ENCODE measurements at regions not wholly inside any gene's neighbourhood (a gene's known extent, or its start where the extent isn't known, plus 50 kb on each side); places are given as distances from the start of the nearest gene placed in this dataset.
"Not testable (repeated sequence)": the region's sequence is repeated elsewhere in the genome, so short reads cannot be mapped to it uniquely, and the experiment has no call there.

- Mint-ChIP-seq H3K4me1 (no peaks in the 10 kb centered on the region), H3K27ac (no peak overlapping the region), H3K4me3 (no peak overlapping the region), H3K36me3 (no peaks in the 10 kb centered on the region), H3K27me3 (peaks cover 0 to 9% of the 10 kb centered on the region in 2 donors), H3K9me3 (peaks cover 0 to 4% (median 0%) of the 10 kb centered on the region in 8 donors)
- Histone ChIP-seq H3K27me3 (ENCODE audit: insufficient read depth, low read length) (no peaks in the 10 kb centered on the region), H3K9me3 (ENCODE audit: control insufficient read depth in 1 of 2, low read length in 2 of 2) (no peaks in the 10 kb centered on the region), H3K36me3 (ENCODE audit: insufficient read depth, low read length) (no peaks in the 10 kb centered on the region), H3K4me1 (ENCODE audit: insufficient read depth, low read length) (no peaks in the 10 kb centered on the region), H3K27ac (ENCODE audit: low read depth, low read length) (no peak overlapping the region), H3K4me3 (ENCODE audit: low read length in 2 of 2) (no peak overlapping the region)
- no peak for DNase-seq
- intact Hi-C loops (cut with micrococcal nuclease): no loop called here
- POLR2A ChIA-PET (ENCODE audit: partially characterized antibody): no interaction called here
- CTCF ChIA-PET (ENCODE audit: partially characterized antibody): interaction anchor here (1.4 to 1.6 kb wide), 2 partner anchors 26 to 214 kb away, joined by 4 read pairs; no protein-coding TSS in a partner anchor
These were observed 73.3 kb upstream of the MAML3 start for GRCh38 chr4:140227286-140227685.

- Histone ChIP-seq H3K9me3 (ENCODE audit: control insufficient read depth in 1 of 2, low read length in 2 of 2) (no peaks in the 10 kb centered on the region), H3K27ac (ENCODE audit: low read depth, low read length) (no peak overlapping the region), H3K27me3 (ENCODE audit: insufficient read depth, low read length) (no peaks in the 10 kb centered on the region), H3K4me1 (ENCODE audit: insufficient read depth, low read length) (no peaks in the 10 kb centered on the region), H3K4me3 (ENCODE audit: low read length in 2 of 2) (no peak overlapping the region), H3K36me3 (ENCODE audit: insufficient read depth, low read length) (no peaks in the 10 kb centered on the region)
- ChIA-PET POLR2A (ENCODE audit: partially characterized antibody) (no interaction called here), CTCF (ENCODE audit: partially characterized antibody) (no interaction called here)
- intact Hi-C loops (cut with micrococcal nuclease): no loop called here
- H3K27ac Mint-ChIP-seq: no peak overlapping the region
- no peaks in the 10 kb centered on the region for H3K9me3 Mint-ChIP-seq
- H3K36me3 Mint-ChIP-seq: no peaks in the 10 kb centered on the region
- H3K4me3 Mint-ChIP-seq: no peak overlapping the region
- DNase-seq: no peak
- no peaks in the 10 kb centered on the region for H3K4me1 Mint-ChIP-seq
- peaks cover 3 to 5% of the 10 kb centered on the region in 2 donors for H3K27me3 Mint-ChIP-seq
These were observed 69.2 kb upstream of the MAML3 start for GRCh38 chr4:140223056-140223810.

GRCh38 chr4:140222171-140222570 lies 68.2 kb upstream of the MAML3 start:
- H3K9me3 ChIP-seq (ENCODE audit: control insufficient read depth in 1 of 2, low read length in 2 of 2): no peaks in the 10 kb centered on the region
- H3K36me3 ChIP-seq (ENCODE audit: insufficient read depth, low read length): no peaks in the 10 kb centered on the region
- Mint-ChIP-seq H3K4me1 (no peaks in the 10 kb centered on the region), H3K4me3 (no peak overlapping the region), H3K36me3 (no peaks in the 10 kb centered on the region), H3K27ac (no peak overlapping the region), H3K9me3 (no peaks in the 10 kb centered on the region), H3K27me3 (peaks cover 3 to 5% of the 10 kb centered on the region in 2 donors)
- intact Hi-C loops (cut with micrococcal nuclease): no loop called here
- CTCF ChIA-PET (ENCODE audit: partially characterized antibody): interaction anchor here (0.9 kb wide), 1 partner anchor 31 kb away, joined by 3 read pairs; no protein-coding TSS in a partner anchor
- no peaks in the 10 kb centered on the region for H3K4me1 ChIP-seq (ENCODE audit: insufficient read depth, low read length)
- no peak overlapping the region for H3K27ac ChIP-seq (ENCODE audit: low read depth, low read length)
- no peak for DNase-seq
- no peaks in the 10 kb centered on the region for H3K27me3 ChIP-seq (ENCODE audit: insufficient read depth, low read length)
- H3K4me3 ChIP-seq (ENCODE audit: low read length in 2 of 2): no peak overlapping the region
- POLR2A ChIA-PET (ENCODE audit: partially characterized antibody): no interaction called here

DNA sequence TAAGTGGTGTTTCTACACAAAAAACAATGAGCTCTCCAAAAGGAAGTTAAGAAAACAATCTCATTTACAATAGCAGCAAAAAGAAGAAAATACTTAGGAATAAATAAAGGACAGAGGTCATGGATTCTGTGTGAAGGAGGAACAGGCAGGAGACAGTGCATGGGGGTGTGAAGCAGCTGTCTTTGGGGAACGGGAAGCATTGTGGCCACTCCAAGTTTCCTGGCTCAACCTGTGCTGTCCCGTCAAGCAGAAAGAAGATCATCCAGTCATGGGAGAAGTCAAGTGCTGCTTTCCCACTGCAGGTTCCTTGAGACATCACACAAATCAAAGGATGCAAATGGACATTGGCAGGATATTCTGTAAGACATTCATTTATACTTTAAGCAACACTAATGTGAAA lies 66.1 kb upstream of the MAML3 start:
- intact Hi-C loops (cut with micrococcal nuclease): no loop called here
- H3K4me1 Mint-ChIP-seq: no peaks in the 10 kb centered on the region
- CTCF ChIA-PET (ENCODE audit: partially characterized antibody): no interaction called here

GRCh38 chr4:140219567-140219966 lies 65.6 kb upstream of the MAML3 start:
- no peaks in the 10 kb centered on the region for H3K36me3 ChIP-seq (ENCODE audit: insufficient read depth, low read length)
- Mint-ChIP-seq H3K36me3 (no peaks in the 10 kb centered on the region), H3K9me3 (no peaks in the 10 kb centered on the region), H3K27me3 (peaks cover 5 to 12% of the 10 kb centered on the region in 2 donors), H3K27ac (no peak overlapping the region), H3K4me3 (no peak overlapping the region), H3K4me1 (no peaks in the 10 kb centered on the region)
- no peak for DNase-seq
- ChIA-PET CTCF (ENCODE audit: partially characterized antibody) (no interaction called here), POLR2A (ENCODE audit: partially characterized antibody) (no interaction called here)
- H3K4me1 ChIP-seq (ENCODE audit: insufficient read depth, low read length): no peaks in the 10 kb centered on the region
- no peaks in the 10 kb centered on the region for H3K27me3 ChIP-seq (ENCODE audit: insufficient read depth, low read length)
- H3K4me3 ChIP-seq (ENCODE audit: low read length in 2 of 2): no peak overlapping the region
- no peaks in the 10 kb centered on the region for H3K9me3 ChIP-seq (ENCODE audit: control insufficient read depth in 1 of 2, low read length in 2 of 2)
- H3K27ac ChIP-seq (ENCODE audit: low read depth, low read length): no peak overlapping the region
- intact Hi-C loops (cut with micrococcal nuclease): no loop called here

More for the DNA sequence above, 66.1 kb upstream of the MAML3 start:
- no peaks in the 10 kb centered on the region for H3K9me3 ChIP-seq (ENCODE audit: control insufficient read depth in 1 of 2, low read length in 2 of 2)
- DNase-seq: no peak
- no peak overlapping the region for H3K4me3 ChIP-seq (ENCODE audit: low read length in 2 of 2)
- Mint-ChIP-seq H3K9me3 (no peaks in the 10 kb centered on the region), H3K36me3 (no peaks in the 10 kb centered on the region), H3K27me3 (peaks cover 5 to 7% of the 10 kb centered on the region in 2 donors), H3K4me3 (no peak overlapping the region), H3K27ac (peak overlapping the region in 2 of 7 donors; percentile 43 to 77)
- H3K27me3 ChIP-seq (ENCODE audit: insufficient read depth, low read length): no peaks in the 10 kb centered on the region
- no peak overlapping the region for H3K27ac ChIP-seq (ENCODE audit: low read depth, low read length)
- no peaks in the 10 kb centered on the region for H3K36me3 ChIP-seq (ENCODE audit: insufficient read depth, low read length)
- POLR2A ChIA-PET (ENCODE audit: partially characterized antibody): no interaction called here
- H3K4me1 ChIP-seq (ENCODE audit: insufficient read depth, low read length): no peaks in the 10 kb centered on the region

DNA sequence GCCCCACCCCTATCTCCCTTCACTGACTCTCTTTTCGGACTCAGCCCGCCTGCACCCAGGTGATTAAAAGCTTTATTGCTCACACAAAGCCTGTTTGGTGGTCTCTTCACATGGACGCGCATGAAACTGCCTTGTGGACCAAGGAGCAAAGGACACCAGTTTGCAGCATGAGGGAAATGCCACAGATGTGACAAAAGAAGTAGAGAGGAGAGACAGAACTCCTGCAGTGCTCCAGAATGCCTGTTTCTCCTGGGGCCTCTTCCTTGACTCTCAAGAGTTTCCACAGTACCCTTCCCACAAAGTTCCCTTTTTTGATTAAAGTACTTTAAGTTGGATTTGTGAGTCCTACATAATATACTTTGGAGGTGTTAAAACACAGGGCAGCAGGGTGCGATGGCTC lies 65.1 kb upstream of the MAML3 start:
- CTCF ChIA-PET (ENCODE audit: partially characterized antibody); POLR2A ChIA-PET (ENCODE audit: partially characterized antibody); H3K36me3 ChIP-seq (ENCODE audit: insufficient read depth, low read length); DNase-seq; H3K4me1 Mint-ChIP-seq; H3K27ac Mint-ChIP-seq; H3K9me3 ChIP-seq (ENCODE audit: control insufficient read depth in 1 of 2, low read length in 2 of 2); intact Hi-C loops (cut with micrococcal nuclease); H3K27me3 ChIP-seq (ENCODE audit: insufficient read depth, low read length); H3K4me3 ChIP-seq (ENCODE audit: low read length in 2 of 2); H3K36me3 Mint-ChIP-seq; H3K4me1 ChIP-seq (ENCODE audit: insufficient read depth, low read length); H3K4me3 Mint-ChIP-seq; H3K9me3 Mint-ChIP-seq; H3K27ac ChIP-seq (ENCODE audit: low read depth, low read length): not testable (repeated sequence)
- H3K27me3 Mint-ChIP-seq: peaks cover 5 to 14% of the 10 kb centered on the region in 2 donors

DNA sequence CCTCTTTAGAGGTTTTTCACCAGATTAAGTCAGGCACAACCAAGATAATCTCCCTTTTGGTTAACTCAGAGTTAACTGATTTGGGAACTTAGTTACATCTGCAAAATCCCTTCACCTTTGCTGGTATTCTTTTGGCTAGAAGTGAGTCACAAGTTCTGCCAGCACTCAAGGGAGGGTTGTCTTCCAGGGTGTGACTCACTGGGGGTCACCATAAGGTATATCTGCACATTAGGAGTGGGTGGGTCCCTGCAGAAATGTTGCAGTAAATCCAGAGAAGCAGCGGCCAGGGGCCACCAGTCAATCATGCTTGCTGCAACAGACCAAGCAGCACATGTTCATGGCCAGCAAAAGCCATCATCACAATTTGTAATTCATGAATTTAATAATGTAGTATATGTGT lies 59.8 kb upstream of the MAML3 start:
- Mint-ChIP-seq H3K4me1 (no peaks in the 10 kb centered on the region), H3K27me3 (peaks cover 9% of the 10 kb centered on the region in 2 donors), H3K27ac (no peak overlapping the region), H3K9me3 (no peaks in the 10 kb centered on the region), H3K4me3 (no peak overlapping the region), H3K36me3 (no peaks in the 10 kb centered on the region)
- no peaks in the 10 kb centered on the region for H3K9me3 ChIP-seq (ENCODE audit: control insufficient read depth in 1 of 2, low read length in 2 of 2)
- no peak for DNase-seq
- ChIA-PET CTCF (ENCODE audit: partially characterized antibody) (no interaction called here), POLR2A (ENCODE audit: partially characterized antibody) (no interaction called here)
- no peaks in the 10 kb centered on the region for H3K27me3 ChIP-seq (ENCODE audit: insufficient read depth, low read length)
- H3K4me3 ChIP-seq (ENCODE audit: low read length in 2 of 2): no peak overlapping the region
- no peaks in the 10 kb centered on the region for H3K4me1 ChIP-seq (ENCODE audit: insufficient read depth, low read length)
- no peaks in the 10 kb centered on the region for H3K36me3 ChIP-seq (ENCODE audit: insufficient read depth, low read length)
- intact Hi-C loops (cut with micrococcal nuclease): no loop called here
- H3K27ac ChIP-seq (ENCODE audit: low read depth, low read length): no peak overlapping the region

Data from CD4-positive, alpha-beta memory T cell (primary cell).